Hematopoietic multipotent progenitor cell treated with erythropoietin and hydrocortisone succinate and interleukin-3 and kit ligand, for 6 days (in vitro differentiated cells): ENCODE measurements at regions not wholly inside any gene's neighbourhood (a gene's known extent, or its start where the extent isn't known, plus 50 kb on each side); places are given as distances from the start of the nearest gene placed in this dataset.
"Not testable (repeated sequence)": the region's sequence is repeated elsewhere in the genome, so short reads cannot be mapped to it uniquely, and the experiment has no call there.

Experiments used
- DNase-seq: peaks from one replicate; pipeline ENCODE4 v3.0.0-alpha.2; 2015

DNA sequence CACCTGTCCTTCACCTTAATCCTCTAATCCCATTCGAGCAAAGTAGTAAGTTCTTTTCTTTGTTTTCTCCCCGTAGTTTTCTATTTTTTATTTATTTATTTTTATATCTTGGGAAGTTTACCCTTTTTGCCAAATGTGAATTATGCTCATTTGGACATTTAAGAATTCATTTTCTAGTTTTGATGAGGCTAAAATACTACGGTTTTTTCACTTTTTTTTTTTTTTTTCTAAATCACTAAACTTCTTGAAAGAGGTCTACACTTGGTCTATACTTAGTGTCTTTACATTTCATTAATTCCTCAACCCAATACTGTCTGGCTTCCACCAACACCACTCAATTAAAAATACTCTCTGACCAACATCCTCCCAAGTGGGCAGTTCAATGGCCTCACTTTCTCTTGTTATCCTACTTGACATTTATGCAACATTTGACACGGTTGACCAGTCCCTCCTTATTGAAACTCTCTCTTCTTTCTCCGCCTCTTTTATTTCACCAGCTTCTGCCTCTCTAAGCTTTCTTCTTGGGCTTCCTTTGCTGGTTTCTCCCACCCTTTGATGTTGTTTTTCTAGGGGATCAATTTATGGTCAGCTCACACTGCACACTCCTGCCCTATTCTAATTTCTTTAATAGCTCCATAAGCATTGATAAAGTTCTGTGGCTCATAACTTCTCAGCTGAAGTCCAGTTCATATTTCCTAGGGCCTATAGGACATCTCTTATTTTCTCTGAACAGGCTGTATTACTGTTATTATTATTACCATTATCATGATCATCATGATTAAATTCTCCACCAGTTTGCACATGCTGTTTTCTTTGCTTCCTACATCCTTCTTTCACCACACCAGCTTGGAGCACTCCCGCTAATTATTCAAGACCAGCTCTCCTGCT is 72.6 kb upstream of the CITED2 start:
- DNase-seq = no peak

DNA sequence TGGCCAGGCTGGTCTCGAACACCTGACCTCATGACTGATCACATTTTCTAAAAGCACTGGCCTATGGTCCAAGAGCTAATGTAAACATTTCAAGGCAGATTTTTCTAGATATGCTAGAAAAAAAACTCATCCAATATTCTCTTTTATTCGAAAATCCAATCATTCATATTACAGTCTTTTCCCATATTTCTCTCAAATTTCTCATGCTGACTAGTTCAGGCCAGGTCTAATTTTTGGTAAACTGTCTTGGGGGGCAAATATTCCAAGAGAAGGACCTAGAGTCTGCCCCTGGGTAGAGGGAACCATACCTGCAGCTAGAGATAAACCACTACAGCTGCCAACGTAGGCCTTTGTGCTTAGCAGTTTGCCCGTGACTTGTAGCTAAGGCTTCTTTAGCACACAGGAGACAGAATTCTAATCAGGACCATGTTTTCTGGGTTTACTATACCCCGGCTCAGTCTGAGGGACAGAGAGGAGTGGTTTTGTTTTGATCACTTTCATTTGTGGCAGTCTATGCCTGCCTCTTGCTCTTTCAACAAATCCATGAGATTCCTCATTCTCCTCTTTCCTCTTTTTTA is 71.8 kb upstream of the CITED2 start:
- peak; percentile 76 for DNase-seq

- DNase-seq = not testable (repeated sequence)
Observed at GRCh38 chr6:139444273-139444787, 69.9 kb upstream of the CITED2 start.

GRCh38 chr6:139443231-139444112 is 69.0 kb upstream of the CITED2 start:
- peak; percentile 54 for DNase-seq

DNA sequence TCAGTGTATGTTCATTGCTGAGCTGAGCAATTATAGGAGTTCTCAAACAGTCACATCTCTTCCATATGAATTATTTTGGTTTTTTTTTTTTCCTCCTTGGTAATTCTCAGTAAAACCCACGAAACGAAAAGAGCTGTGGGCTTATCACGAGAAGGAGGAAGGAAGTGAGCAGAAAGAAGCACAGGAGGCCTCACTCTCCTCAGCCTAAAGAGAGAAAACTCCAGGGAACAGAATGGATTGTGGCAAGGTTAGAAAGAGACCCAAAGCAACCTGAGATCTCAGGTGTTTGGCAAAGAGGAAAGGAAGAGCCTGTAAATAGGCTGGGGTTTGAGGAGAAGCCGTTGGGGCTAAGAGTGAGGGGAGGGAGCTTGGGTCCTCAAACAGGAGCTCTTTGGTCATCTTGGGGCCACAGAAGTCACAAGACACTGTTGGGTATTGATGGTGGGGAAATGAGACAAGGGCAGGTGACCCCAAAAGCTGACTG is 67.8 kb upstream of the CITED2 start:
- DNase-seq = peak; percentile 79

DNA sequence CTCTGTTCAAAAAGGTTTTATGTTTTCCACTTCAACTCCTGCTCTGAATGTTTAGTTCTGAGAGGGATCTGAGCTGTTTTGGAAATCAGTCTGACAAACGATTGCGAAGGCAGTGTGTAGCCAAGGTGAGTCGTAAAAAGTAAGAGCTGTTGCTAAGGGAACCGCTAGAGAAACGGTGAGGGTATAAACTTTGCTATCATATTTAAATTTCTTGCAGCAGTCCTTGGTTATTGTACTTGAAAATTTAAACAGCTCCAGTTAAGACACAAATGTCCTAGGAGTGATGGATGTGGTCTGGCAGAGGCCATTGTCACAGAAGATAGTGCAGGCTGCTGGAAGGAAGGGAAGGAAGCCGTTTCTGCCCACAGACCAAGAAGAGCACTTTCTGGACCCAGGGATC is 64.9 kb upstream of the CITED2 start:
- peak; percentile 46 for DNase-seq

DNA sequence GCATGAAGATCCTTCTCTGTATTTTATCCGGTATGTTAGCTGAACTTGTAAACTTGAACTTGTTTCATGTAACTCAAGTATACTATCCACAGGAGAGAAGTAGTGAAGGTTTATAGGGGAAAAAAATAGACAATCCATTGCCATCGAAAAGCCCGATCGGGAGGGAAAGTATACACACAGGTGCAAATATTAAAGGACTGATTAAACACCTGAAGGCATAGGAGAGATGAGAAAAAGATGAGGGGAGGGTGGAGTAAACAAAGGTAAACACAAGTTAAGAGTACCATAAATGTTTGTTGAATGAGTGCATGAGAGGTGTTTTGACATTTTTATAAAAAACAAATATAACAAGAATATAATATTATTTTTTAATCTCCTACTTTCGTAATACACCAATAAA is 64.3 kb upstream of the CITED2 start:
- DNase-seq = no peak

DNA sequence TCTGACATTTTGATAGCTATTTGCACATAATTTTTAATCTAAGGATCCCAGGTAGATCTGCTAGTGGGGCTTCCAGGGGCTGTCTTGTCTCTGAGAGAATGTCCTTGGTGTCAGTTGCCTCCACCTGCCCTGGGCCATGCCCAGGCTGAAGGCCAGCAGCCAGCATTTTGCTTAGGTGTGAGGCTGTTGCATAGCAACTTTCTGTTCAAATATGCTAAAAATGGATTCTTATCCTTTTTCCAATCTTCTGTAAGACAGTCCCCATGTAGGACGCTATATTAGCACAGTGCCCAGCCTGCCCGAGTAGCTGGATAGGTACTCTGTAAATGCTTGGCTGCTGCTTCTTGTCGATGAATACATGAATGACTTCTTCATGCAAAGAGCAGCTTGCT is 62.5 kb upstream of the CITED2 start:
- DNase-seq = no peak

GRCh38 chr6:139436200-139436956 is 61.9 kb upstream of the CITED2 start:
- no peak for DNase-seq

DNA sequence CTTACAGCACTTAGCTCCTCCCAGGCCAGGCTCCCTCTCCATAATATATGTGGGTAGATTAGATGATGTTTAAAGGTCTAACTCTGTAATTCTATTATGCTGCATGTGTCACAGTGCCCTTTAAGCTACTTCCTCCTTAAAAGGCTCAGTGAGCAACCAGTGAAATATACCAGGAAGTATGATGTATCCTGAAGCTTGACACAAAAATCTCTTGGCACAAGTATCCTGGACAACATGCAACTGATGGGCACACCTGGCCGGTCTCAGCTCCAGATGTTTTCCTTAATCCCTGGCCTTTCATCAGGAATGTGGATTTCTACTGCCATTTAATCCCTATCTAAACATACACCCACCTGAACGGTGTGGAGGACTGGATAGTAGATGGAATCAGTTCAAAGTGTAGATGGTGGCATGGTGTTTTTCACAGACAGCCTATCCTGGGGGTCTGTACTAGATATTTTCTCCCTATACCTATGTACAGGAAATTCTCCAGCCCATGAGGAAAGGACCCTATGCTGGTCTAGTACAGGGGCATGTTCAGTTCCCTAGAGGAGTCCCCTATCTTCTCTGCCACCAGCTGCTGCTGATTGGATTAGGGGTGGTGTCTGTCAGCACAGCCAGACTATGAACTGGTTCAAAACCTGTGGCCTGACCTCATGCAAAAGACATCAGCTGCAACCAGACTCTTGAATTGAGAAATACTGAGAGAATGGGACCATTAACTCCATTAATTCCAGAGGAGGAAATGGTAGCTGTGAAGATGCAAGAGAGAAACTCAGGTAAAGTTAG is 59.4 kb upstream of the CITED2 start:
- peak; percentile 60 for DNase-seq

DNA sequence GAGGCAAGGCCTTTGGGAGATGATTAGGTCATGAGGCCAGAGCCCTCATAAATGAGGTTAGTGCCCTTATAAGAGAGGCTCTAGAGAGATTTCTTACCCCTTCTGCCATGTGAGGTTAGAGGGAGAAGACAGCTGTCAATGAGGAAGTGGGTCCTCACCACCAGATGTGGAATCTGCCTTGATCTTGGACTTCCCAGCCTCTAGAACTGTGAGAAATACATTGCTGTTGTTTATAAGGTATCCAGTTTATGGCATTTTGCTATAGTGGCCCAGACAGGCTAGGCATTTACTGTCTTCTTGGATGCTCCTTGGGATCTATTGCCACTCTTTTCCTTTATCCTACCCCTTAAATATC is 57.1 kb upstream of the CITED2 start:
- no peak for DNase-seq

DNA sequence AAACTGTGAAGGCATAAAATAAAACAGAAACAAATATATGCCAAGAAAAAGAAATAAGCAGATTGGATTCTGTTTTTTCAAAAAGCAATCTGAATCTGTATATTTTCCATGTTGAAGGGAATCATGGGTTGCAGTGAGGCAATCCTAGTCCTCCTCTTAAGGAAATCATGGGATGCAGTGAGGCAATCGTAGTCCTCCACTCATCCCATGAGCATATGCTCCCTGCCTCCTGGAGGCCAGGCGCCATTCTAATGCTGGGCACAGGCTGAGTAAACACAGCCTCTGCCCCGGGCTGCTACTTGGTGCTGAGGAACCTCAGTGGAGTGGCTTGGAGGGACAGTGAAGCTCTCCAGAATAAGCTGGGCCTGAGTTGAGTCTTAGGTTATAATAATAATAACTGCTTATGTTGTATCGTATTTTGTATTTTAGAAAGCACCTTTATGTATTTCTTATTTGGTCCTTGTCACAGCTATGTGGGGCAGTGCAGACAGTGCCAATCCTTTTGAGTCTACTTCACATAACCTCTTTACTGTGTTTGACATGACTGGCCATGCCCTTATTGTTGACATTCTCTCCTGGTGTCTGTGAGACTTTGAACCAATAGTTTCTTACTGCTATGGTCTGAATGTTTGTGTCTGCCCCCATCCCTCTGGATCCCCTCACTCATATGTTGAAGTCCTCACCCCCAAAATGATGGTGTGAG is 56.6 kb upstream of the CITED2 start:
- no peak for DNase-seq

DNA sequence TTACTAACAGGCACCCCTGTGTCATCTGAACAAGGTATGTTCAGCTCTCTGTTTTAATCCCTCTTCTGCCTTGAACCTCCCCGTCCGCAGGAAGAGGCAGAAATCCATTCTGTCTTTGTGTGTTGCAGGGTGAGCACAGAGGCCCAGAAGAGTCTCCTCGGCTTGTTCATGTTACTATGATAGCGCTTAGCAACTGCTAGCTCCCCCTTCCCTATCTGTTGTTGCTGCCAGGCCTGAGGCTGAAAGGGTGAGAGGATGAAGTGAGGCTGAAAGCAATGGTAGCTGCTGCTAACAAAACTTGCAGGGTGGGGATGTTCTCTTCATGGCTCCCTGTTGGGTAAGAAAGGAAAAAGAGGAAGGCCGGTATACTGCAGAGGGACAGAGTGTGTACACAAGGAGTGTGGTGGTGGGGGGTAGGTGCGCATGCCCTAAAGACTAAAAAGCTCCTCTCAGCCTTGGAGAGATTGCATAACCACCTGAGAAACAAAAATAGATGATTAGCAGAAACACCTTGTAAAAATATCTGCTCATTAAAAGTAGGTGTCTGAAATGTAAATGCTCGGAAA is 55.2 kb upstream of the CITED2 start:
- DNase-seq = peak; percentile 37

DNA sequence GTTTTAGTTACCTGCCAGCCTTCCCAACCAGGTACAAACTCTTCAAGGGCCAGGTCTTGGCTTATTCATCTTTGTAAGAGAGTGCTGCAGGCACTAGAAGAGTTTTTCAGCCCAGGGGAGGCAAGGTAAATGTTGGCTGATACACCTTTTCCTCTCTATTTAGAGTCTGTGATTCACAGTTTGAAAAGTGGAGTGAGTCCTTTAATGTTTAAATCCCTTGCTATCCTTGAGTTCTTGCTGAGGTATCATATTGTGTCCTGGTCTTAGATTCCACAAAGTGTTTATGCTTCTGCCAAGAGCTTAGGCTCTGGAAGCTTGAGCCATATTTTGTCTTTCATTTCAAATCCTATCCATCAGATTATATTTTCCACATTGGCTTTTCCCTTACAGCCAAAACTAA is 52.8 kb upstream of the CITED2 start:
- no peak for DNase-seq

DNA sequence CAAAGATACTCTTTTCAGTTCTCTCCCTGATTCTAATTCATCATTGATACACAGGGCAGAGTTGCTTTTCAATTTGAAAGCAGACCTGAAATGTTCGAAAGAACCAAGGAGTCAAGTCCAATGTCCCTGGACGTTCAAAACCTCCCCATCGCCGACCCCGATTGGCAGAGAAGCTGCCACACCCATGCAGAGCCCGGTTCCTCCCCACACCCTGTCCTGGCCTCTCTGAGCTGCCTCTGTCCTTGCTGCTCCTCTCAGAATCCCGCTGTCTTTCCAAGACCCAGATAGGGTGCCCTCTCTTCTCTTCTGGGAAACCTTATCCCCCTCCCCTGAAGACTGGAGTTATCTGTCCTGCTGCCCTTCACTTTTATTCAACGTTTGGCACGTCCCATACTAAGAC is 52.3 kb upstream of the CITED2 start:
- DNase-seq = no peak

- DNase-seq = no peak
Observed at GRCh38 chr6:139425780-139426179, 51.3 kb upstream of the CITED2 start.

DNA sequence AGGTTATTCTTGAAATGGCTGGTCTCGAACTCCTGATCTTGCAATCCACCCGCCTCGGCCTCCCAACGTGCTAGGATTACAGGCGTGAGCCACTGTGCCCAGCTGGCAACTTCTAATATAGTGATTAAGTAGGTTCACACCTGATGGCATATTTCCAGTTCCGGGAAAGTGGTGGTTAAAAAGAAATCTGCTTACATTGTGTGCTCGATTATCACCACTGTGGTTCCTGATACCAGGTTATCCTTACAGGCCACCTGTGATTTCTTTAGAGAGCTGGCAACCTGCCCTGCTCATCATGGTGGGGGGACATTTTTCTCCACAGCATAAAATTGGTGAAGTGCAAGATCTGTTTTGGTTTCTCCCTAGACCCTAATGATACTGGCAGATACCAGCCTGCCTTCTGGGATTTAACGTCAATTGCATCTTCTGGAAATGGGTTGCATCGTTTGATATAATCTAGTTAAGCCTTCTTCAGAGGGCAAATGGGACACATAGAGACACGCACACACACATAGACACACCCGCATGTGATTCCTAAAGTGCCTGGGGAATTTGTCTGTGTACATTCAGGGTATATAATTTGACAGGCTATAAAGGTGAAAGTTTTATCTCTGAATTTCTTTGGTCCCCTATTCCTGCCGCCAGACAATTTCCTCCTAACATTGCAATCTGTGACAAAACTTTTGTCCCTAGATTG is 49.7 kb upstream of the CITED2 start:
- peak; percentile 64 for DNase-seq
